ENCODE measurements at regions not wholly inside any gene's neighbourhood (a gene's known extent, or its start where the extent isn't known, plus 50 kb on each side); places are given as distances from the start of the nearest gene placed in this dataset.
"Not testable (repeated sequence)": the region's sequence is repeated elsewhere in the genome, so short reads cannot be mapped to it uniquely, and the experiment has no call there.

DNA sequence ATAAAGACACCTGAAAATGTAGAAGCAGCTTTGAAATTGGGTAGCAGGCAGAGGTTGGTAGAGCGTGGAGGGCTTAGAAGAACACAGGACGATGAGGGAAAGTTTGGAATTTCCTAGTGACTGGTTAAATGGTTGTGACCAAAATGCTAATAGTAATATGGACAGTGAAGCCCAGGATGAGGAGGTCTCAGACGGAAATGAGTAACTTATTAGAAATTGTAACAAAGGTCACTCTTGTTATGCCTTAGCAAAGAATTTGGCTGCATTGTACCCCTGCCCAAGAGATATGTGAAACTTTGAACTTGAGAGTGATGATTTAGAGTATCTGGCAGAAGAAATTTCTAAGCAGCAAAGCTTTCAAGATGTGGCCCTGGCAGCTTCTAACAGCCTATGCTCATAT is 382.5 kb downstream of the KCNN2 start:
- Histone ChIP-seq H3K36me3 (ENCODE audit: control insufficient read depth in 3 of 3, insufficient read depth in 3 of 3, low read length in 3 of 3) (no peaks in the 10 kb centered on the region), H3K9ac (ENCODE audit: low read depth in 1 of 3, low read length in 3 of 3) (no peak overlapping the region), H3K27ac (ENCODE audit: low read depth, low read length) (no peak overlapping the region), H3K9me3 (ENCODE audit: control insufficient read depth in 3 of 3, low read length in 3 of 3) (no peaks in the 10 kb centered on the region), H3K27me3 (ENCODE audit: control insufficient read depth in 3 of 3, insufficient read depth in 3 of 3, low read length in 3 of 3) (no peaks in the 10 kb centered on the region), H3K4me3 (ENCODE audit: low read length in 3 of 3) (no peak overlapping the region), H3K4me1 (ENCODE audit: control insufficient read depth in 3 of 3, insufficient read depth in 3 of 3, low read length in 3 of 3) (no peaks in the 10 kb centered on the region)

DNA sequence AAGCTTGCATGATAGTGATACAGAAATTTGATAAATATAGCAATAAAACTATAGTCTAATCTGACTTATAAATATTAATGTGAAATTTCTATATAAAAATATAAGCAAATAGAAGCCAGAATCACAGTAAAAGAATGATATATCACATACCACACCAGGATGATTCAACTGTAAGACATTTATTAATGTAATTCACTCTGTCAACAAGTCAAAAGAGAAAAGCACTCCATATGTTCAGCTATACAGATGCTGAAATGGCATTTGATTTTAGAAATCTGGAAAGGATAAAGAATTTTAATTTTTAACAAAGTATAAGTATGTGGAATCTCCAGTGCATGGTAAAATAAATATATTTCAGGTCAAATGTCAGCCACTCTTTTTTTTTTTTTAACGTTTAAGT is 372.4 kb downstream of the KCNN2 start:
- no peak overlapping the region for H3K27ac ChIP-seq (ENCODE audit: low read depth, low read length)
- H3K36me3 ChIP-seq (ENCODE audit: control insufficient read depth in 3 of 3, insufficient read depth in 3 of 3, low read length in 3 of 3) = no peaks in the 10 kb centered on the region
- no peak overlapping the region for H3K9ac ChIP-seq (ENCODE audit: low read depth in 1 of 3, low read length in 3 of 3)
- H3K9me3 ChIP-seq (ENCODE audit: control insufficient read depth in 3 of 3, low read length in 3 of 3) = no peaks in the 10 kb centered on the region
- no peak overlapping the region for H3K4me3 ChIP-seq (ENCODE audit: low read length in 3 of 3)
- H3K4me1 ChIP-seq (ENCODE audit: control insufficient read depth in 3 of 3, insufficient read depth in 3 of 3, low read length in 3 of 3) = no peaks in the 10 kb centered on the region
- no peaks in the 10 kb centered on the region for H3K27me3 ChIP-seq (ENCODE audit: control insufficient read depth in 3 of 3, insufficient read depth in 3 of 3, low read length in 3 of 3)

DNA sequence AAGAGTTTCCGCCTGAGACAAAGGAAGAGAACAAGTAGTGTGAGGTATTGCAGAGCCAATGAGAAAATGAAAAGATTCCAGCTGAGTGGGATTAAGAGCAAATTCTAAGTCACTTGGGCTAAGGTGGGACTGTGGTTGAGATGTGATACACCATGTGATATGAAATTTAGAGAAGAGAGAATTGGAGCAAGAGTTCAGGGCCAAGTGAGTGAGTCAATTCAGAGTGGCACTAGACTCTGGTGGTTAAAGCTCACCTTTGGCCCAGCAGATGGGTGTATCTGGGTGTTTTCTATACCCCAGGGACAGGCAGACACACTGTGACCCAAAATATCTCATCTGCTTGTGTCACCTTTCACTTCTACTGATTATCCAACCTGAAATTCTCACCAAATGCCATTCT is 368.1 kb downstream of the KCNN2 start:
- no peaks in the 10 kb centered on the region for H3K27me3 ChIP-seq (ENCODE audit: control insufficient read depth in 3 of 3, insufficient read depth in 3 of 3, low read length in 3 of 3)
- no peak overlapping the region for H3K27ac ChIP-seq (ENCODE audit: low read depth, low read length)
- H3K36me3 ChIP-seq (ENCODE audit: control insufficient read depth in 3 of 3, insufficient read depth in 3 of 3, low read length in 3 of 3) = no peaks in the 10 kb centered on the region
- no peaks in the 10 kb centered on the region for H3K9me3 ChIP-seq (ENCODE audit: control insufficient read depth in 3 of 3, low read length in 3 of 3)
- no peaks in the 10 kb centered on the region for H3K4me1 ChIP-seq (ENCODE audit: control insufficient read depth in 3 of 3, insufficient read depth in 3 of 3, low read length in 3 of 3)
- H3K9ac ChIP-seq (ENCODE audit: low read depth in 1 of 3, low read length in 3 of 3) = no peak overlapping the region
- H3K4me3 ChIP-seq (ENCODE audit: low read length in 3 of 3) = no peak overlapping the region

DNA sequence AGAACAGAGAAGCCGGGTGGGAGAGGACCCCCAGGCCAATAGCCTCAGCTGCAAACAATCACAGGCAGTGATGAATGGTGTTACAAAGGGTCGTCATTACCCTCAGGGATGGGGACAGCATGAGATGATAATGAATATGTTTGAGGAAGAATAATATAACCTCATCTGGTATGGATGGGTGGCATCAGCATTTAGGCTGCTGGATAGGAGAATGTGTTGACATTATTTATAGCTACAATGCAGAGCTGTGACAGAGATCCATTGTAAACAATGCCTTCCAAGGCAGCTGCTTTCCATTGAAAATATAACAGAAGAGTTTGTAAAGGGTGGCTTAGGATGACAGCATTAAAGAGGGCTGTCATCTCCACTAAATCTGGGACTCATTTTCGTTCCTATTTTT is 365.5 kb downstream of the KCNN2 start:
- Histone ChIP-seq H3K9ac (ENCODE audit: low read depth in 1 of 3, low read length in 3 of 3) (no peak overlapping the region), H3K27ac (ENCODE audit: low read depth, low read length) (no peak overlapping the region), H3K4me1 (ENCODE audit: control insufficient read depth in 3 of 3, insufficient read depth in 3 of 3, low read length in 3 of 3) (no peaks in the 10 kb centered on the region), H3K4me3 (ENCODE audit: low read length in 3 of 3) (no peak overlapping the region), H3K36me3 (ENCODE audit: control insufficient read depth in 3 of 3, insufficient read depth in 3 of 3, low read length in 3 of 3) (no peaks in the 10 kb centered on the region), H3K27me3 (ENCODE audit: control insufficient read depth in 3 of 3, insufficient read depth in 3 of 3, low read length in 3 of 3) (no peaks in the 10 kb centered on the region), H3K9me3 (ENCODE audit: control insufficient read depth in 3 of 3, low read length in 3 of 3) (no peaks in the 10 kb centered on the region)

DNA sequence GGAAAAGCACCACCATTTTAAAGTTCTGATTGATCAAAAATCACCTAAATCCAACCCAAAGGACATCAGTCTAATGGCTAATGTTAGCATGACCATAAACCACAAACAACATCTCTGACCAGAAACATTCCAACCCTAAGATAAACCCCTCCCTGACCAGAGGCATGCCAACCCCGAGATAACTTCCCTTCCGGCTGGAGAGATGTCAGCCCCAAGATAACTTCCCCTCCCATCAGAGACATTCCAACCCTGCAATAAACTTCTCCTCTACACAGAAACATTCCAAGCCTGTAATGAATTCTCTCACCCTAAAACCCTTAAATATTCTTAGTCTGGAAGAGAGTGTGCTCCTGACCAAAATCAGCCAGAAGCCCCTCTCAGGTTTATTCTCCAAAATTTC is 364.3 kb downstream of the KCNN2 start:
- H3K9me3 ChIP-seq (ENCODE audit: control insufficient read depth in 3 of 3, low read length in 3 of 3) = no peaks in the 10 kb centered on the region

DNA sequence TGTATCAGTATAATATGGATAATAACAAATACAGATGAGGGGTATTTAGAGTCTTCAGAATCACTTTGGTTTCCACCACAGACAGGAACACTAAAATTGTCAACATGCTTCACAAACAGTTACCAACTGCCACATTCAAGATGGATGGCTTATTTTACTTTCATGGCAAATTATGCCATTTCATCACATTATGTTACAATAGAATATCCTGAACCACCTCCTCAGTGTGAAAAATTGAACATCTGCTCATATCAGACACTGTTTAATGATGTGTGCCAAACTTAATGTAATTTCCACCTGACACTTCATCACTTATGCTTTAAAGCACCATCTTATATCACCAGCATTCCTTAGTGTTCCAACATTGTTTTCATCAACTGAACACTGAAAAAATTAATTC is 357.4 kb downstream of the KCNN2 start:
- Histone ChIP-seq H3K4me1 (ENCODE audit: control insufficient read depth in 3 of 3, insufficient read depth in 3 of 3, low read length in 3 of 3) (no peaks in the 10 kb centered on the region), H3K9me3 (ENCODE audit: control insufficient read depth in 3 of 3, low read length in 3 of 3) (peaks cover 0 to 2% (median 0%) of the 10 kb centered on the region in 3 donors), H3K9ac (ENCODE audit: low read depth in 1 of 3, low read length in 3 of 3) (no peak overlapping the region), H3K36me3 (ENCODE audit: control insufficient read depth in 3 of 3, insufficient read depth in 3 of 3, low read length in 3 of 3) (no peaks in the 10 kb centered on the region), H3K4me3 (ENCODE audit: low read length in 3 of 3) (no peak overlapping the region), H3K27me3 (ENCODE audit: control insufficient read depth in 3 of 3, insufficient read depth in 3 of 3, low read length in 3 of 3) (no peaks in the 10 kb centered on the region), H3K27ac (ENCODE audit: low read depth, low read length) (no peak overlapping the region)

More for the DNA sequence above, 364.3 kb downstream of the KCNN2 start:
- Histone ChIP-seq H3K9ac (ENCODE audit: low read depth in 1 of 3, low read length in 3 of 3) (no peak overlapping the region), H3K27ac (ENCODE audit: low read depth, low read length) (no peak overlapping the region), H3K4me3 (ENCODE audit: low read length in 3 of 3) (no peak overlapping the region), H3K36me3 (ENCODE audit: control insufficient read depth in 3 of 3, insufficient read depth in 3 of 3, low read length in 3 of 3) (no peaks in the 10 kb centered on the region), H3K4me1 (ENCODE audit: control insufficient read depth in 3 of 3, insufficient read depth in 3 of 3, low read length in 3 of 3) (no peaks in the 10 kb centered on the region), H3K27me3 (ENCODE audit: control insufficient read depth in 3 of 3, insufficient read depth in 3 of 3, low read length in 3 of 3) (no peaks in the 10 kb centered on the region)

DNA sequence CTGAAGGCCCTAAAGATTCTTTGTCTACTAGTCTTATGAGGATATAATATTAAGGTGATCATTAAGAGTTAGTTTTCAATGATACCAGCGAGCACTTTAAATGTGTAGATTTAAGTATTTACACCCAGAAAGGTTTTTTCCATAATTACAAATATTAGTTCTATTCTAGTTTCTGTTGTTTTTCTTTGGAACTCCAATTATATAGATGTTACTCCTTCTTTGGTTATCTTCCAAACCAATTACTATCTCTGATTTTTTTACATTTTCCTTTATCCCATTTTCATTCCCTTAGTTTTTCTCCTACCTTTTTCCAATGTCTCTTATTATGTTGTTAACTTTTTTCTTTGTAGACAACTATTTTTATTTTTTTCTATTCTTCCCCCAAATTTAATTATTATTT is 355.1 kb downstream of the KCNN2 start:
- Histone ChIP-seq H3K4me3 (ENCODE audit: low read length in 3 of 3) (no peak overlapping the region), H3K4me1 (ENCODE audit: control insufficient read depth in 3 of 3, insufficient read depth in 3 of 3, low read length in 3 of 3) (no peaks in the 10 kb centered on the region), H3K27ac (ENCODE audit: low read depth, low read length) (no peak overlapping the region), H3K27me3 (ENCODE audit: control insufficient read depth in 3 of 3, insufficient read depth in 3 of 3, low read length in 3 of 3) (no peaks in the 10 kb centered on the region), H3K36me3 (ENCODE audit: control insufficient read depth in 3 of 3, insufficient read depth in 3 of 3, low read length in 3 of 3) (no peaks in the 10 kb centered on the region), H3K9ac (ENCODE audit: low read depth in 1 of 3, low read length in 3 of 3) (no peak overlapping the region), H3K9me3 (ENCODE audit: control insufficient read depth in 3 of 3, low read length in 3 of 3) (peaks cover 0 to 2% (median 0%) of the 10 kb centered on the region in 3 donors)

DNA sequence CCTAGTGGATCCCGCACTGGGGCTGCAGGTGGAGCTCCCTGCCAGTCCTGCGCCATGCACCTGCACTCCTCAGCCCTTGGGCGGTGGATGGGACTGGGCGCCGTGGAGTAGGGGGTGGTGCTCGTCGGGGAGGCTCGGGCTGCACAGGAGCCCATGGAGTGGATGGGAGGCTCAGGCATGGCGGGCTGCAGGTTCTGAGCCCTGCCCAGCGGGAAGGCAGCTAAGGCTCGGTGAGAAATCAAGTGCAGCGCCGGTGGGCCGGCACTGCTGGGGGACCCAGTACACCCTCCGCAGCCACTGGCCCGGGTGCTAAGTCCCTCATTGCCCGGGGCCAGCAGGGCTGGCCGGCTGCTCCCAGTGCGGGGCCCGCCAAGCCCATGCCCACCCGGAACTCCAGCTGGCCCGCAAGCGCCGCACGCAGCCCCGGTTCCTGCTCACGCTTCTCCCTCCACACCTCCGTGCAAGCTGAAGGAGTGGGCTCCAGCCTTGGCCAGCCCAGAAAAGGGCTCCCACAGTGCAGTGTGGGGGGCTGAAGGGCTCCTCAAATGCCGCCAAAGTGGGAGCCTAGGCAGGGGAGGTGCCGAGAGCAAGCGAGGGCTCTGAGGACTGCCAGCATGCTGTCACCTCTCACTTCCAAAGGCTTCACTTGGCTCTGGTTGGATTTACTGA is 342.5 kb downstream of the KCNN2 start:
- H3K27me3 ChIP-seq (ENCODE audit: control insufficient read depth in 3 of 3, insufficient read depth in 3 of 3, low read length in 3 of 3); H3K9ac ChIP-seq (ENCODE audit: low read depth in 1 of 3, low read length in 3 of 3); H3K9me3 ChIP-seq (ENCODE audit: control insufficient read depth in 3 of 3, low read length in 3 of 3); H3K4me3 ChIP-seq (ENCODE audit: low read length in 3 of 3); H3K27ac ChIP-seq (ENCODE audit: low read depth, low read length); H3K4me1 ChIP-seq (ENCODE audit: control insufficient read depth in 3 of 3, insufficient read depth in 3 of 3, low read length in 3 of 3); H3K36me3 ChIP-seq (ENCODE audit: control insufficient read depth in 3 of 3, insufficient read depth in 3 of 3, low read length in 3 of 3): not testable (repeated sequence)

DNA sequence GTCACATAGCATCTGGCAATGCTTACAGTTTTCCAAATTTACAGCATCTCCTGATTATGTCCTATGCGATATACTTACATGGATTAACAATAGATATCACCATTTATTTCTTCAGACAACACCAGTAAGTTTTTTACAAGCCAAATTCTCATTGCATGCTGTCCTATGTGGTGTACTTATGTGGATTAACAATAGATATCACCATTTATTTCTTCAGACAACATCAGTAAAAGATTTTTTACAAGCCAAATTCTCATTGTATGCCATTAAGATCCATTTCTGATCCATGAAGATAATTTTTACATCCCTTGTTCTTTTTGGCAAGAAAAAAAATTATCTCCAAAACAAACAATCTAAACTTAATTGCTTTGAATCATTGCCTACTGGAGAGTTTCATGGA is 340.9 kb downstream of the KCNN2 start:
- Histone ChIP-seq H3K27ac (ENCODE audit: low read depth, low read length) (no peak overlapping the region), H3K36me3 (ENCODE audit: control insufficient read depth in 3 of 3, insufficient read depth in 3 of 3, low read length in 3 of 3) (no peaks in the 10 kb centered on the region), H3K4me3 (ENCODE audit: low read length in 3 of 3) (no peak overlapping the region), H3K27me3 (ENCODE audit: control insufficient read depth in 3 of 3, insufficient read depth in 3 of 3, low read length in 3 of 3) (no peaks in the 10 kb centered on the region), H3K9ac (ENCODE audit: low read depth in 1 of 3, low read length in 3 of 3) (no peak overlapping the region), H3K4me1 (ENCODE audit: control insufficient read depth in 3 of 3, insufficient read depth in 3 of 3, low read length in 3 of 3) (no peaks in the 10 kb centered on the region), H3K9me3 (ENCODE audit: control insufficient read depth in 3 of 3, low read length in 3 of 3) (no peaks in the 10 kb centered on the region)

DNA sequence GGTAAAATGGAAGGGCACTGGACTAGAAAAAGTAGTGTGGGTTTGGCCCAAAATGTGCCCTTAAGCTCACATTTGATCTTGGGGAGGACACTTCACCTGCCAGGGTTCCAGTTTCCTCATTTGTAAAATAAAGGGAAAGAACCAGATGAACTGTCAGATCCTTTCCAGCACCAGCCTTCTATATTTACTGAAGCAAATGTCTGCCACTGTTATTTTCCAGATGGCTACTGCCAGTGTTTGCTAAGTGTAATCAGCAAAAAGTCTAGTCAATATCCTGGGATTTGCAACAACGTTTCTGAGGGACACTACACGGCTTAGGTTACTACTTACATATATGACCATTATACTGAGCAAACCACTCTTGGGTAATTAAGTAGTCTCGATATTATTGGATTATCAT is 340.3 kb downstream of the KCNN2 start:
- Histone ChIP-seq H3K9ac (ENCODE audit: low read depth in 1 of 3, low read length in 3 of 3) (no peak overlapping the region), H3K4me3 (ENCODE audit: low read length in 3 of 3) (no peak overlapping the region), H3K27me3 (ENCODE audit: control insufficient read depth in 3 of 3, insufficient read depth in 3 of 3, low read length in 3 of 3) (no peaks in the 10 kb centered on the region), H3K9me3 (ENCODE audit: control insufficient read depth in 3 of 3, low read length in 3 of 3) (no peaks in the 10 kb centered on the region), H3K4me1 (ENCODE audit: control insufficient read depth in 3 of 3, insufficient read depth in 3 of 3, low read length in 3 of 3) (no peaks in the 10 kb centered on the region), H3K36me3 (ENCODE audit: control insufficient read depth in 3 of 3, insufficient read depth in 3 of 3, low read length in 3 of 3) (no peaks in the 10 kb centered on the region), H3K27ac (ENCODE audit: low read depth, low read length) (no peak overlapping the region)

DNA sequence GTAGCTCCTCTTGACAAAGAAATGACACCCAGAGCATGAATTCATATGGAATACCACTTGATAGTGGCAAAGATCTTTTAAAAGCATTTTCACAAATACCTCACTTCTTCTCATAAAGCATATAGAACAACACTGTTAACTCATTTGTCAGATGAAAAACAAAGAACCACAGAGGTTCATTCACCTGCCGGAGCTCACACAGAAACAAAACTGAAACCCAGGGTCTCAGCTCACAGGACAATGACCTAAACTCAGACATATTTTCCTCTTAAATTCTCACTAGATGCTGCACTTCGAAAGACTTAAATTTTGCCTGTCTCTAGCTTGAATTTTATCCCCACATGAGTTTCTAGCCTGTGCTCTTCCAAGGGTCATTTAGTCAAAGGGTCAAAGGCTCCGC is 339.0 kb downstream of the KCNN2 start:
- Histone ChIP-seq H3K4me1 (ENCODE audit: control insufficient read depth in 3 of 3, insufficient read depth in 3 of 3, low read length in 3 of 3) (no peaks in the 10 kb centered on the region), H3K27ac (ENCODE audit: low read depth, low read length) (no peak overlapping the region), H3K9me3 (ENCODE audit: control insufficient read depth in 3 of 3, low read length in 3 of 3) (no peaks in the 10 kb centered on the region), H3K27me3 (ENCODE audit: control insufficient read depth in 3 of 3, insufficient read depth in 3 of 3, low read length in 3 of 3) (no peaks in the 10 kb centered on the region), H3K4me3 (ENCODE audit: low read length in 3 of 3) (no peak overlapping the region), H3K36me3 (ENCODE audit: control insufficient read depth in 3 of 3, insufficient read depth in 3 of 3, low read length in 3 of 3) (no peaks in the 10 kb centered on the region), H3K9ac (ENCODE audit: low read depth in 1 of 3, low read length in 3 of 3) (no peak overlapping the region)
